ENCODE measurements at regions not wholly inside any gene's neighbourhood (a gene's known extent, or its start where the extent isn't known, plus 50 kb on each side); places are given as distances from the start of the nearest gene placed in this dataset.

GRCh38 chr19:31693131-31693932, 344.1 kb upstream of the TSHZ3 start:
- no peaks in the 10 kb centered on the region for H3K36me3 ChIP-seq (ENCODE audit: insufficient read depth, low read length)
- no peak overlapping the region for H3K9ac ChIP-seq (ENCODE audit: low read depth, low read length)
- no peaks in the 10 kb centered on the region for H3K9me3 ChIP-seq (ENCODE audit: control insufficient read depth, insufficient read depth, low read length)
- H3K4me1 ChIP-seq (ENCODE audit: insufficient read depth, low read length) = no peaks in the 10 kb centered on the region

- Histone ChIP-seq H3K36me3 (ENCODE audit: insufficient read depth, low read length) (no peaks in the 10 kb centered on the region), H3K4me1 (ENCODE audit: insufficient read depth, low read length) (no peaks in the 10 kb centered on the region), H3K9ac (ENCODE audit: low read depth, low read length) (no peak overlapping the region), H3K9me3 (ENCODE audit: control insufficient read depth, insufficient read depth, low read length) (no peaks in the 10 kb centered on the region)
These were observed 344.7 kb upstream of the TSHZ3 start for GRCh38 chr19:31693933-31694269.

GRCh38 chr19:31694761-31695160, 345.5 kb upstream of the TSHZ3 start:
- Histone ChIP-seq H3K9ac (ENCODE audit: low read depth, low read length) (no peak overlapping the region), H3K36me3 (ENCODE audit: insufficient read depth, low read length) (no peaks in the 10 kb centered on the region), H3K4me1 (ENCODE audit: insufficient read depth, low read length) (no peaks in the 10 kb centered on the region), H3K9me3 (ENCODE audit: control insufficient read depth, insufficient read depth, low read length) (no peaks in the 10 kb centered on the region)

GRCh38 chr19:31699421-31699820, 350.2 kb upstream of the TSHZ3 start:
- Histone ChIP-seq H3K36me3 (ENCODE audit: insufficient read depth, low read length) (no peaks in the 10 kb centered on the region), H3K9ac (ENCODE audit: low read depth, low read length) (no peak overlapping the region), H3K9me3 (ENCODE audit: control insufficient read depth, insufficient read depth, low read length) (no peaks in the 10 kb centered on the region), H3K4me1 (ENCODE audit: insufficient read depth, low read length) (no peaks in the 10 kb centered on the region)

GRCh38 chr19:31701146-31701545, 351.9 kb upstream of the TSHZ3 start:
- Histone ChIP-seq H3K9ac (ENCODE audit: low read depth, low read length) (no peak overlapping the region), H3K9me3 (ENCODE audit: control insufficient read depth, insufficient read depth, low read length) (no peaks in the 10 kb centered on the region), H3K36me3 (ENCODE audit: insufficient read depth, low read length) (no peaks in the 10 kb centered on the region), H3K4me1 (ENCODE audit: insufficient read depth, low read length) (no peaks in the 10 kb centered on the region)

GRCh38 chr19:31705656-31706055, 356.4 kb upstream of the TSHZ3 start:
- Histone ChIP-seq H3K9ac (ENCODE audit: low read depth, low read length) (no peak overlapping the region), H3K4me1 (ENCODE audit: insufficient read depth, low read length) (no peaks in the 10 kb centered on the region), H3K36me3 (ENCODE audit: insufficient read depth, low read length) (no peaks in the 10 kb centered on the region), H3K9me3 (ENCODE audit: control insufficient read depth, insufficient read depth, low read length) (no peaks in the 10 kb centered on the region)

- no peaks in the 10 kb centered on the region for H3K36me3 ChIP-seq (ENCODE audit: insufficient read depth, low read length)
- H3K9me3 ChIP-seq (ENCODE audit: control insufficient read depth, insufficient read depth, low read length) = no peaks in the 10 kb centered on the region
- no peak overlapping the region for H3K9ac ChIP-seq (ENCODE audit: low read depth, low read length)
- H3K4me1 ChIP-seq (ENCODE audit: insufficient read depth, low read length) = no peaks in the 10 kb centered on the region
These were observed 356.9 kb upstream of the TSHZ3 start for GRCh38 chr19:31706131-31706530.

- no peak overlapping the region for H3K9ac ChIP-seq (ENCODE audit: low read depth, low read length)
- H3K36me3 ChIP-seq (ENCODE audit: insufficient read depth, low read length) = no peaks in the 10 kb centered on the region
- no peaks in the 10 kb centered on the region for H3K4me1 ChIP-seq (ENCODE audit: insufficient read depth, low read length)
- H3K9me3 ChIP-seq (ENCODE audit: control insufficient read depth, insufficient read depth, low read length) = no peaks in the 10 kb centered on the region
These were observed 357.7 kb upstream of the TSHZ3 start for GRCh38 chr19:31706691-31707620.

- Histone ChIP-seq H3K4me1 (ENCODE audit: insufficient read depth, low read length) (no peaks in the 10 kb centered on the region), H3K9ac (ENCODE audit: low read depth, low read length) (no peak overlapping the region), H3K9me3 (ENCODE audit: control insufficient read depth, insufficient read depth, low read length) (peaks cover 2% of the 10 kb centered on the region; the same call in 1 of the 2 replicates), H3K36me3 (ENCODE audit: insufficient read depth, low read length) (no peaks in the 10 kb centered on the region)
These were observed 359.3 kb upstream of the TSHZ3 start for GRCh38 chr19:31708520-31708919.

GRCh38 chr19:31709476-31709875, 360.2 kb upstream of the TSHZ3 start:
- no peaks in the 10 kb centered on the region for H3K36me3 ChIP-seq (ENCODE audit: insufficient read depth, low read length)
- no peaks in the 10 kb centered on the region for H3K4me1 ChIP-seq (ENCODE audit: insufficient read depth, low read length)
- H3K9ac ChIP-seq (ENCODE audit: low read depth, low read length) = no peak overlapping the region
- H3K9me3 ChIP-seq (ENCODE audit: control insufficient read depth, insufficient read depth, low read length) = peaks cover 2% of the 10 kb centered on the region; the same call in 1 of the 2 replicates

GRCh38 chr19:31715249-31715945, 366.2 kb upstream of the TSHZ3 start:
- no peak overlapping the region for H3K9ac ChIP-seq (ENCODE audit: low read depth, low read length)
- H3K36me3 ChIP-seq (ENCODE audit: insufficient read depth, low read length) = no peaks in the 10 kb centered on the region
- H3K9me3 ChIP-seq (ENCODE audit: control insufficient read depth, insufficient read depth, low read length) = peaks cover 2% of the 10 kb centered on the region; the same call in 1 of the 2 replicates
- H3K4me1 ChIP-seq (ENCODE audit: insufficient read depth, low read length) = no peaks in the 10 kb centered on the region

- no peak overlapping the region for H3K9ac ChIP-seq (ENCODE audit: low read depth, low read length)
- H3K36me3 ChIP-seq (ENCODE audit: insufficient read depth, low read length) = no peaks in the 10 kb centered on the region
- no peaks in the 10 kb centered on the region for H3K4me1 ChIP-seq (ENCODE audit: insufficient read depth, low read length)
- H3K9me3 ChIP-seq (ENCODE audit: control insufficient read depth, insufficient read depth, low read length) = peaks cover 2% of the 10 kb centered on the region; the same call in 1 of the 2 replicates
These were observed 367.6 kb upstream of the TSHZ3 start for GRCh38 chr19:31716826-31717225.

- Histone ChIP-seq H3K4me1 (ENCODE audit: insufficient read depth, low read length) (no peaks in the 10 kb centered on the region), H3K9me3 (ENCODE audit: control insufficient read depth, insufficient read depth, low read length) (peaks cover 2% of the 10 kb centered on the region; the same call in 1 of the 2 replicates), H3K36me3 (ENCODE audit: insufficient read depth, low read length) (no peaks in the 10 kb centered on the region), H3K9ac (ENCODE audit: low read depth, low read length) (no peak overlapping the region)
These were observed 368.2 kb upstream of the TSHZ3 start for GRCh38 chr19:31717269-31717923.

- Histone ChIP-seq H3K36me3 (ENCODE audit: insufficient read depth, low read length) (no peaks in the 10 kb centered on the region), H3K9me3 (ENCODE audit: control insufficient read depth, insufficient read depth, low read length) (no peaks in the 10 kb centered on the region; the same call in 1 of the 2 replicates), H3K9ac (ENCODE audit: low read depth, low read length) (no peak overlapping the region), H3K4me1 (ENCODE audit: insufficient read depth, low read length) (no peaks in the 10 kb centered on the region)
These were observed 368.8 kb upstream of the TSHZ3 start for GRCh38 chr19:31718032-31718431.

All from ES-I3 (cell line).